ENCODE measurements at regions not wholly inside any gene's neighbourhood (a gene's known extent, or its start where the extent isn't known, plus 50 kb on each side); places are given as distances from the start of the nearest gene placed in this dataset.

DNA sequence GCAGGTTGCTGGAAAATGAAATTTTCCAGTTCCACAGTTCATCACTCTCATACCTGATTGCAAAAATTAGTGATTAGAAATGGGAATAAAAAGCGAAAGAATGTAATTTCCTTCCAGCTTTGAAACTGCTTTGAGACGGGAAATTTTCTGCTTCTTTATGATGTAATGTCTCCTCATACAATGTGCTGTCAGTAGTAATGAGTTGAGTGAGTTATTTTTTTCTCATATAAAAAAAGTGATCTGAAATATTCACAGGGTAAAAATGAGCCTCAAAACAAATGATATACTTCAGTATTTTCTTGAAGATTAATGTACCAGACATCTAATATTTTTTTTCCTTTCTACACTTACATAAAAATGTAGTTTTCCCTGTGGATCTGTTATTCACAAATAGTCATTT is 179.1 kb upstream of the FAT4 start:
- no peak for DNase-seq

DNA sequence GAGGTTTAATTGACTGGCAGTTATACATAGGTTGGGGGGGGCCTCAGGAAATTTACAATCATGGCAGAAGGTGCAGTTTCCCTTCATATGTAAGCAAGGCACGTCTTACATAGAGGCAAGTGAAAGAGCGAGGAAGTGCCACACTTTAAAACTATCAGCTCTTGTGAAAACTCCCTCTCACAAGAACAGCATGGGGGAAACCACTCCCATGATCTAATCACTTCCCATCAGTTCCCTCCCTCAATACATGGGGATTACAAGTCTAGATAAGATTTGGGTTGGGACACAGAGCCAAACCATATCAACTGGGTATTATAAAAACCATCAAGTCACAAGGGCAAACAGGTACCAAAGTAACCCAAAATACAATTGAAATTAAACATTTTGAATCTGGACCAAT is 182.0 kb upstream of the FAT4 start:
- no peak for DNase-seq

DNA sequence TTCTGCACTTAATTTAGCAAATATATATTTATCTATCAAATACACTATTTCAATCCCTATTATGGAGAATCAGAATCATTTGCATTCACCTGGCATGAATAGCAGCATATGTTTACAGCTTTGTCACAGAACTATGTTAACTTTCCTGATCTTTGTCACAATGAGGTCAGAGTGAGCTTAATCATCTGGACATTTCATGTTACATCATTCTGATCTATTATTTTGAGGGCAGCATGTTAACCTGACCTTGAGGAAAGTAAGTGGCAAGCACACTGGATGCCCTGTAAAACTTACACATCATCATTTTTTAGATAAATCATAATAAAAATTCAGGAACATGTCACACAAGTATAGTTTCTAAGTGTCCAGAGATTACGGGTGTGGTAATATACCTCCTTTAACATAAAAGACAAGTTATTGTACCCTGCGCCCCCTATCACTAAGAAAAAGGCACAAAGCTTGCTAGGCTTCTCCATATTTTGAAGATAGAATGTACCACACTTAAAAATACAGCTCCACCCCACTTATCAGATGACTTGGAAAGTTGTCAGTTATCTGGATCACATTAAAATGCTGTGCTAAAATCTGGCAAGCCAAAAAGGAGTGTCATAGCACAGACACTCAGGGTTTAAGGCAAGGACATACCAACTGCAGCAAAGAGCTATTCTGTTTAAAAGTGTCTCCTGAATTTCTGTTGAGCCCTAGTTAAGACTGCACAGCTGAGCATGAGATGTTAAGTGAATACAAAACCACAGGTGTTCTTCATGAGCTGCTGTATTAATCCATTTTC is 182.7 kb upstream of the FAT4 start:
- no peak for DNase-seq

GRCh38 chr4:125125276-125125675 is 189.5 kb upstream of the FAT4 start:
- no peak for DNase-seq

DNA sequence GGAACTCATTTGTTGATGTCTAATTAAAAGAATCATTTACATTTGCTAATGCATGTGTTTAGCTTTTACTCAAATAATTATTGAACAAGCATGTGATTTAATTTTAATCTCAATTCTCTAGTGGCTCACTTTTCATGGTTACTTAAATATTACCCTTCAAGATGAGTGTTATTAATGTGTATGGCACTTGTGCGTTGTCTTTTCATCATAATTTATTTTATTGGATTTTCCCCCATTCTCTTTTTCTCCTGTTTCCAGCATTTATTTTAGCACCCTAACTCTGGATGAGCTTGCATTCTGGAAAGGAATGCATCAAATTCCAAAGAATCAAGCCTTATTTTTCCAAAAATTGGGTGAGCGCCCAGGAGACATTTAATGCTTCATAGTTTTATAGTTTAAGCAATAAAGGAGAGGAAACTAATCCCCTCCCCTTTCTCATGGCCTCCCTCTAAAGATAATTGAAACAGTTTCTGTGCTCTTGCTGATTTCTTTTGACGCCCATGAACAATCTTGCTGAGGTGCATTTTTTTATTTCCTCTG is 191.1 kb upstream of the FAT4 start:
- DNase-seq: no peak

DNA sequence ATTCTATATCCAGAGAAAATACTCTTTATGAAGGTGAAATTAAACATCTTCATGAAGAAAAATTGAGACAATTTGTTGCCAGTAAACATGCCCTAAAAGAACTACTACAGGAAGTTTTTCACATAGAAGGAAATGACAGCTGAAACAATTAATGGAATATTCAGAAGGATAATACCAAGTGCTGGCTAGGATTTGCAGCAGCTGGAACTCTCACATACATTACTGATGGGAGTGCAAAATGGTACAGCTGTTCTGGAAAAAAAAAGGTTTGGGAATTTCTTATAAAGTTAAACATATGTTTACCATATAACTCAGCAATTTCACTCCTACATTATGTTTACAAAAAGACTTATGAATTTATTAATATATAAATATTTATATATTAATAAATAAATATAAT is 193.2 kb upstream of the FAT4 start:
- no peak for DNase-seq

GRCh38 chr4:125116431-125116830 is 198.3 kb upstream of the FAT4 start:
- no peak for DNase-seq

DNA sequence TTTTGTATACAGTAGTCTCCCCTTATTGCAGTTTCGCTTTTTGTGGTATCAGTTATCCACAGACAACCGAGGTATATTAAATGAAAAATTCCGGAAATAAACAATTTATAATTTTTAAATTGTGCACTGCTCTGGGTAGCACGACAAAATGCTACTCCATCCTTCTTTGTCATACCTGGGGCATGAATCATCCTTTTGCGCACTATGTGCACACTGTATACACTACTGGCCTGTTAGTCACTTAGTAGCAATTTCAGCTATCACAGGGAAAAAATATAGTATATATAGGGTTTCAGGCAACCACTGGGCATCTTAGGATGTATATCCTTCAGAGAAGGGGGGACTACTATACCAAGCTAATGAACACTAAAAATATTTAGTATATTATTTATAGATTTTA is 198.8 kb upstream of the FAT4 start:
- no peak for DNase-seq

DNA sequence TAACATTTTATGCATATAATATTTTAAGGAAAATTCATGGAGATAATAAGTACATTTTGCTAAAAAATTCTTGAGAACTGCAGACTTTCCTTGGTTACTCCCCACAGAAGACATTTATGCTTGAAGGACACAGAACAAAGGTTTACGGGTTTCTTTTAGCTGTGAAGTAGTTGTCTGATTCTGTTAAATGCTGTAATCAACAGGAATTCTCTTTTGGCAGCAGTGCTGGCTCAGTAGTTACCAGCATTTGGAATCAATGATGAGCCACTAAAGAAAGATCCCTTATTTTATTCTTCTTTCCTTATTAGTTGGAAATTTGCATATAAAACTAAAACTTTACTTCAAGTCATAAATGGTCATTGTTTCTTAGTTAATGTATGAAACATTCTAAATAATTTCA is 199.3 kb upstream of the FAT4 start:
- no peak for DNase-seq

- no peak for DNase-seq
Measured at GRCh38 chr4:125112536-125112935, 202.2 kb upstream of the FAT4 start.

GRCh38 chr4:125111323-125111722 is 203.4 kb upstream of the FAT4 start:
- no peak for DNase-seq

- DNase-seq: no peak
Measured at GRCh38 chr4:125105561-125105960, 209.2 kb upstream of the FAT4 start.

- DNase-seq: no peak
Measured at GRCh38 chr4:125104616-125105015, 210.1 kb upstream of the FAT4 start.

DNA sequence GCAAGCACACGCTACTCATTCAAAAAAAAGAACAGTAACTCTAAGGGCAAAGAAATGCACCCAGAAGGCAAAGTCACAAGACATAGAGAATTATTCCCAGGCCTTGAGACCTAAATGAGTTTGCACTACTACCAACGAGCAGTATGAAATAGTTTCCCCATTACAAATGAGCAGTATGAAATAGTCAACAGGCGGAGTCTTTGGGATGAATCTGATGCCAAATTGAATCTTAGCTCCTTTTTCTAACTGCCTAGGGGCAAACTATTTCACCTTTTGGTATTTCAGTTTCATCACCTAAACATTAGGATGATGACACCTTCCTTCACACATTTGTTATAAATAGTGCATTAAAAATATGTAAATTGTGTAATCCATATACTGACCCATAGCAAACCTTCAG is 213.0 kb upstream of the FAT4 start:
- no peak for DNase-seq

DNA sequence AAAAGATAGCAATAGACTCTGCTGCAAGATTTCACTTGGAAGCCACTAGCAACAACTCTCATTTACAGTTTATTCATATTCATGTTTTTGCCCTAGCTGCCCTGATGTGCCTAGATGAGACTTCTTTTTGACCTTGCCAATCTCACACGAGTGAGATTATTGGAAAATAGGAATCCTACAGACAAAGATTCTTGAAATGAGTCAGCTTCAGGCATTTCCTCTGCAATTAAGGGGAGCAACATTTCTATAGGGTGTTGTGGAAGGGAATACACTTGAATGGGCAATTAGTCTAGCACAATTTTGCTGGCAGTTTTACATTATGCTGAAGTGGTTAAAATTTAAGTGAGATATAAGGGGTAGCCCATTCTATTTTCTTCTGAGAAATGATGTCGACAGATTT is 217.0 kb upstream of the FAT4 start:
- no peak for DNase-seq

DNA sequence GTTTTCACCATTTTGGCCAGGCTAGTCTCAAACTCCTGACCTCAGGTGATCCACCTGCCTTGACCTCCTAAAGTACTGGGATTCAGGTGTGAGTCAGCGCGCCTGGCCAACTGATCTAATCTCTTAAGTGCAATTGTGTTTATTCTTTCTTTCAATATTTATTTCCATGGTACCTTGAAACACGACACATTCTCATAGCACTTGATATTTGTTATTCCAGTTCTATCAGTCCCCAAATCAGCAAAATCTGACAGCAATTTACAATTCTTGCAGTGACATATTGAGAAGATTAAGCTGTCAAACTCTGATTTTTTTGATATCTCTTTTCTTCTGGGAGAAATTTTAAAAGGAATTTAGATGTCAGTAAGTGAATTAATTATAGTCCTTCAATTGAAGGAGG is 218.1 kb upstream of the FAT4 start:
- DNase-seq: no peak

DNA sequence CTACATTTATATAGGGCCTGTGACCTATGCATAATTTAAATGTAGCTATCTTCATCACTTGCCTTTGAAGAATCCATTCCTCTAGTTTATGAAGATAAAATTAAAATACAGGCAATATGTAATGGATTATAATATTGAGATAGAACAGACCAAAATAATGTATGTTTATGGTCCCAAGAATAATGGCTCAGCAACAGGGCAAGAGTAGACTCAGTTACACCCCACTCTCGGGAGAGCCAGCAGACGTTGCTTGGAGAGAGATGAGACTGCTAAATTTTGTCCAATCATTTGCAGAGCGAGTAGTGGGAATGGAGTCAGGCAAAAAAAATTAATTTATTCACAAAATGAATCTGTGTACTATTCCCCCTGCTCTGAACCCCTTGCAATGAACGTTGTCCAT is 223.2 kb upstream of the FAT4 start:
- DNase-seq: no peak

DNA sequence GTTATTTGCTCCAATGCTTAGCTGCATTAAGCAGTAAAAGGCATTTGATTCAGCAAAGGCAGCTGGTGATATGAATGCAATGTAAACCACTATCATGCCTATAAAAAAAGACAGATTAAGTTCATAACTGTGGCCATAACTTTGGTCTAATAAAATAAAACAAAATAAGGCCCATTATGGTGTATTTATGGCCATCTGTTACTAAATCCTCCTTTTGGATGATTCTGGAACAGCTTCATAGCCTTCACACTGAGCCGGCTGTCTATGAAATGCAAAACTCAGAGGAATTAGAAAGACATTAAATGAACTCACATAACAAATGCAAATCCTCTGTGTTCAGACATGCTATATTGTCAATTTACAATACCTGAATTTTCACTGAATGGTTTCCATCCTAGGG is 223.7 kb upstream of the FAT4 start:
- DNase-seq: no peak

GRCh38 chr4:125084608-125085007 is 230.1 kb upstream of the FAT4 start:
- DNase-seq: no peak

GRCh38 chr4:125082729-125083417 is 231.9 kb upstream of the FAT4 start:
- no peak for DNase-seq

- no peak for DNase-seq
Measured at GRCh38 chr4:125072269-125072668, 242.5 kb upstream of the FAT4 start.

GRCh38 chr4:125070861-125071260 is 243.9 kb upstream of the FAT4 start:
- DNase-seq: no peak

DNA sequence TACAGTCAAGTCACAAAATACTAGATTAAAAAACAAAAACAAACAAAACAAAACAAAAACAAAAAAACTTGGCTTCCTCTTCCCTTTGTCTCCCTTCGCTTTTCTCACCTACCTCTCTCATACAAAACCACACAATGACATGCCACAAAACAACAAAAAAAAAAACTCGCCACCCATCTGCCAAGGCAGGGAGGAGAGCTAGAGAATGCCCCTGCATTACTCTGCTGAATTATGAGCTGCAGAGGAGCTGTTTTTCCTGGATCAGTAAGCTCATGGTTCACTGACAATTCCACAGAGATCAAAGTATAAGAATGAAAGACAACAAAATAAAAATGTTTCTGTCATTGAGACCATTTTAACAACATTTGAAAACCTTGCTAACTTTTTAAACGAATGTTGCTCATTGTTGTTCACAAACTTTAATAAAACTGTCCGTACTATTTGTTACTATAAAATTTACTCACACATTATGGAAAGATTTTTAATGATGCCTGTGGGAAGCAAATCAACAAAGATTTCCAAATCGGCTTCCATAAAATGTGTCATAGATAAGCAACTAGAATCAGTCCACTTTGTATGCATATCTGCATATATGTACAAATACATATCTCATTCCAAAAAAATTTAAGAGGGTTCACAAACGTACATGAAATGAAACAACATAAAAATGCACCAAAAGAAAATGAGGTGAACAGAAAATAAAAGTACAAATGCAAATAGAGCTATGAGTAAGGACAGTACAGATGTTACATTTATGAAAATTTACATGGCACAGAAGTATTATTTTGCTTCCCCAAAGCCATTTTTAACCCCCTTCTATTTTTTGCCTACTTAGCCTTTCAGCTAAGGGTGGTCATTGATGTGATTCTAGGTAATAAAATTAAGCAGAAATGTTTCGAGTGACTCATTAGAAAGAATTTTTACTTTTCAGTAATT is 252.4 kb upstream of the FAT4 start:
- DNase-seq: no peak
